ENCODE measurements at regions not wholly inside any gene's neighbourhood (a gene's known extent, or its start where the extent isn't known, plus 50 kb on each side); places are given as distances from the start of the nearest gene placed in this dataset.

- H3K36me3 ChIP-seq (ENCODE audit: control insufficient read depth, insufficient read depth, low read length): no peaks in the 10 kb centered on the region
- H3K4me3 ChIP-seq (ENCODE audit: low read depth, low read length): no peak overlapping the region
- no peak overlapping the region for H3K9ac ChIP-seq (ENCODE audit: low read depth, low read length)
- H3K4me1 ChIP-seq (ENCODE audit: control insufficient read depth, insufficient read depth, low read length): peaks cover 24% of the 10 kb centered on the region
- no peak overlapping the region for H3K27ac ChIP-seq (ENCODE audit: low read depth, low read length)
- no peaks in the 10 kb centered on the region for H3K27me3 ChIP-seq (ENCODE audit: control insufficient read depth, insufficient read depth, low read length)
- no peaks in the 10 kb centered on the region for H3K9me3 ChIP-seq (ENCODE audit: control insufficient read depth, insufficient read depth, low read length)
These were observed 243.7 kb downstream of the NPHP4 start for GRCh38 chr1:5748286-5749225.

GRCh38 chr1:5747426-5748285, 244.6 kb downstream of the NPHP4 start:
- H3K4me3 ChIP-seq (ENCODE audit: low read depth, low read length): no peak overlapping the region
- H3K27me3 ChIP-seq (ENCODE audit: control insufficient read depth, insufficient read depth, low read length): no peaks in the 10 kb centered on the region
- no peak overlapping the region for H3K9ac ChIP-seq (ENCODE audit: low read depth, low read length)
- H3K9me3 ChIP-seq (ENCODE audit: control insufficient read depth, insufficient read depth, low read length): no peaks in the 10 kb centered on the region
- H3K36me3 ChIP-seq (ENCODE audit: control insufficient read depth, insufficient read depth, low read length): no peaks in the 10 kb centered on the region
- no peak overlapping the region for H3K27ac ChIP-seq (ENCODE audit: low read depth, low read length)
- H3K4me1 ChIP-seq (ENCODE audit: control insufficient read depth, insufficient read depth, low read length): peaks cover 23% of the 10 kb centered on the region

- Histone ChIP-seq H3K4me1 (ENCODE audit: control insufficient read depth, insufficient read depth, low read length) (peaks cover 15% of the 10 kb centered on the region), H3K4me3 (ENCODE audit: low read depth, low read length) (no peak overlapping the region), H3K36me3 (ENCODE audit: control insufficient read depth, insufficient read depth, low read length) (no peaks in the 10 kb centered on the region), H3K27me3 (ENCODE audit: control insufficient read depth, insufficient read depth, low read length) (no peaks in the 10 kb centered on the region), H3K9ac (ENCODE audit: low read depth, low read length) (no peak overlapping the region), H3K27ac (ENCODE audit: low read depth, low read length) (no peak overlapping the region), H3K9me3 (ENCODE audit: control insufficient read depth, insufficient read depth, low read length) (no peaks in the 10 kb centered on the region)
These were observed 245.4 kb downstream of the NPHP4 start for GRCh38 chr1:5746611-5747425.

GRCh38 chr1:5745800-5746610, 246.2 kb downstream of the NPHP4 start:
- Histone ChIP-seq H3K9ac (ENCODE audit: low read depth, low read length) (no peak overlapping the region), H3K9me3 (ENCODE audit: control insufficient read depth, insufficient read depth, low read length) (no peaks in the 10 kb centered on the region), H3K36me3 (ENCODE audit: control insufficient read depth, insufficient read depth, low read length) (no peaks in the 10 kb centered on the region), H3K27ac (ENCODE audit: low read depth, low read length) (no peak overlapping the region), H3K27me3 (ENCODE audit: control insufficient read depth, insufficient read depth, low read length) (no peaks in the 10 kb centered on the region), H3K4me1 (ENCODE audit: control insufficient read depth, insufficient read depth, low read length) (peaks cover 9% of the 10 kb centered on the region; the same call in 1 of the 2 replicates), H3K4me3 (ENCODE audit: low read depth, low read length) (no peak overlapping the region)

GRCh38 chr1:5744911-5745799, 247.1 kb downstream of the NPHP4 start:
- Histone ChIP-seq H3K27me3 (ENCODE audit: control insufficient read depth, insufficient read depth, low read length) (no peaks in the 10 kb centered on the region), H3K36me3 (ENCODE audit: control insufficient read depth, insufficient read depth, low read length) (no peaks in the 10 kb centered on the region), H3K4me3 (ENCODE audit: low read depth, low read length) (no peak overlapping the region), H3K4me1 (ENCODE audit: control insufficient read depth, insufficient read depth, low read length) (peaks cover 9% of the 10 kb centered on the region; the same call in 1 of the 2 replicates), H3K27ac (ENCODE audit: low read depth, low read length) (no peak overlapping the region), H3K9me3 (ENCODE audit: control insufficient read depth, insufficient read depth, low read length) (no peaks in the 10 kb centered on the region), H3K9ac (ENCODE audit: low read depth, low read length) (no peak overlapping the region)

GRCh38 chr1:5744341-5744740, 247.9 kb downstream of the NPHP4 start:
- no peaks in the 10 kb centered on the region for H3K27me3 ChIP-seq (ENCODE audit: control insufficient read depth, insufficient read depth, low read length)
- no peak overlapping the region for H3K9ac ChIP-seq (ENCODE audit: low read depth, low read length)

GRCh38 chr1:5743435-5744095, 248.7 kb downstream of the NPHP4 start:
- Histone ChIP-seq H3K27ac (ENCODE audit: low read depth, low read length) (no peak overlapping the region), H3K4me3 (ENCODE audit: low read depth, low read length) (no peak overlapping the region), H3K27me3 (ENCODE audit: control insufficient read depth, insufficient read depth, low read length) (no peaks in the 10 kb centered on the region), H3K9ac (ENCODE audit: low read depth, low read length) (no peak overlapping the region), H3K36me3 (ENCODE audit: control insufficient read depth, insufficient read depth, low read length) (no peaks in the 10 kb centered on the region), H3K4me1 (ENCODE audit: control insufficient read depth, insufficient read depth, low read length) (peaks cover 9% of the 10 kb centered on the region; the same call in 1 of the 2 replicates), H3K9me3 (ENCODE audit: control insufficient read depth, insufficient read depth, low read length) (no peaks in the 10 kb centered on the region)

More at GRCh38 chr1:5744341-5744740, 247.9 kb downstream of the NPHP4 start:
- no peaks in the 10 kb centered on the region for H3K36me3 ChIP-seq (ENCODE audit: control insufficient read depth, insufficient read depth, low read length)
- H3K4me1 ChIP-seq (ENCODE audit: control insufficient read depth, insufficient read depth, low read length): peaks cover 9% of the 10 kb centered on the region; the same call in 1 of the 2 replicates
- no peaks in the 10 kb centered on the region for H3K9me3 ChIP-seq (ENCODE audit: control insufficient read depth, insufficient read depth, low read length)
- no peak overlapping the region for H3K4me3 ChIP-seq (ENCODE audit: low read depth, low read length)
- H3K27ac ChIP-seq (ENCODE audit: low read depth, low read length): no peak overlapping the region

GRCh38 chr1:5742801-5743200, 249.4 kb downstream of the NPHP4 start:
- H3K9me3 ChIP-seq (ENCODE audit: control insufficient read depth, insufficient read depth, low read length): no peaks in the 10 kb centered on the region
- peaks cover 9% of the 10 kb centered on the region; the same call in 1 of the 2 replicates for H3K4me1 ChIP-seq (ENCODE audit: control insufficient read depth, insufficient read depth, low read length)
- no peak overlapping the region for H3K27ac ChIP-seq (ENCODE audit: low read depth, low read length)
- H3K9ac ChIP-seq (ENCODE audit: low read depth, low read length): no peak overlapping the region
- H3K4me3 ChIP-seq (ENCODE audit: low read depth, low read length): no peak overlapping the region
- no peaks in the 10 kb centered on the region for H3K36me3 ChIP-seq (ENCODE audit: control insufficient read depth, insufficient read depth, low read length)
- no peaks in the 10 kb centered on the region for H3K27me3 ChIP-seq (ENCODE audit: control insufficient read depth, insufficient read depth, low read length)

GRCh38 chr1:5742032-5742431, 250.2 kb downstream of the NPHP4 start:
- Histone ChIP-seq H3K27ac (ENCODE audit: low read depth, low read length) (no peak overlapping the region), H3K9ac (ENCODE audit: low read depth, low read length) (no peak overlapping the region), H3K9me3 (ENCODE audit: control insufficient read depth, insufficient read depth, low read length) (no peaks in the 10 kb centered on the region), H3K27me3 (ENCODE audit: control insufficient read depth, insufficient read depth, low read length) (no peaks in the 10 kb centered on the region), H3K4me3 (ENCODE audit: low read depth, low read length) (no peak overlapping the region), H3K36me3 (ENCODE audit: control insufficient read depth, insufficient read depth, low read length) (no peaks in the 10 kb centered on the region), H3K4me1 (ENCODE audit: control insufficient read depth, insufficient read depth, low read length) (peaks cover 7% of the 10 kb centered on the region; the same call in 1 of the 2 replicates)

All from HUES48 (cell line).